AG09309 (cell line): ENCODE measurements at regions not wholly inside any gene's neighbourhood (a gene's known extent, or its start where the extent isn't known, plus 50 kb on each side); places are given as distances from the start of the nearest gene placed in this dataset.

ENCODE experiments used
- DNase-seq: peaks from one replicate; pipeline ENCODE4 v3.0.0-alpha.2; 2010; ENCODE audit warnings: low read depth
- H3K4me3 ChIP-seq: 2 replicates; pipeline ENCODE4 v1.5.1; 2011; ENCODE audit warnings: mild to moderate bottlenecking, low read depth, low read length, moderate library complexity; ENCODE audit not compliant: control insufficient read depth
- CTCF ChIP-seq: IDR thresholded peaks from 2 replicates; pipeline ENCODE4 v1.5.1; 2011; ENCODE audit warnings: mild to moderate bottlenecking, low read depth, low read length, inconsistent platforms; ENCODE audit not compliant: insufficient read depth, control insufficient read depth; ENCODE audit errors: missing control alignments

- no peak overlapping the region for H3K4me3 ChIP-seq
- TF ChIP-seq CTCF = no peak
- DNase-seq = no peak
These were observed 154.1 kb upstream of the MIR17HG start for GRCh38 chr13:91193358-91193757.

GRCh38 chr13:91195789-91196188, 151.7 kb upstream of the MIR17HG start:
- TF ChIP-seq CTCF = no peak
- no peak overlapping the region for H3K4me3 ChIP-seq
- DNase-seq = no peak

DNA sequence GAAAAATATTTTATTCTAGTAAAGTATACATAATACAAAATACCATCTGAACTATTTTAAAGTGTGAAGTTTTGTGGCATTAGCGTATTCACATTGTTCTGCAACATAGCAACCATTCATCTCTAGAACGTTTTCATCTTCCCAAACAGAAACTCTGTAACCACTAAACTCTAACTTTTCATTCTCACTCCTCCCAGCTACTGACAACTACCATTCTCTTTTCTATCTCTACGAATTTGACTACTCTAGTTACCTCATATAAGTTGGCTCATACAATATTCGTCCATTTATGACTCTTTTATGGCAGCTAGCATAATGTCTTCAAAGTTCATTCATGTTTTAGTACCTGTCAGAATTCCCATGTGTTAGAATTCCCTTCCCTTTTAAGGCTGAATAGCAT, 150.5 kb upstream of the MIR17HG start:
- no peak overlapping the region for H3K4me3 ChIP-seq
- no peak for TF ChIP-seq CTCF
- DNase-seq = no peak

GRCh38 chr13:91199866-91200265, 147.6 kb upstream of the MIR17HG start:
- TF ChIP-seq CTCF = no peak
- no peak for DNase-seq
- no peak overlapping the region for H3K4me3 ChIP-seq

DNA sequence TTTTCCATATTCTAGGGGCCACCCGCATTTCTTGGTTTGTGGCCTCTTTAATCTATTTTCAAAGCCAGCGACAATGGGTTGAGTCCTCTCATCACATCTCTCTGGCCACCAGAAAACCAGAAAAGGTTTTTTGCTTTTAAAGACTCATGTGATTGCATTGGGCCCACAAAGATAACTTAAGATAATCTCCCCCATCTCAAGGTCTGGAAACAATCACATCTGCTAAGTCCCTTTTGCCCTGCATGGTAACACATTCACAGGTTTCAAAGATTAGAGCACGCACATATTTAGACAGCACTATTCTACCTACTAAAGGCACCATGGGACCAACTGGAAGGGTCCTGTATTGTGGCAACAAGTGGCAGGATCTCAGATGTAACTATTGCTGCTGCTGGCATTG, 147.0 kb upstream of the MIR17HG start:
- no peak overlapping the region for H3K4me3 ChIP-seq
- DNase-seq = no peak
- TF ChIP-seq CTCF = no peak

DNA sequence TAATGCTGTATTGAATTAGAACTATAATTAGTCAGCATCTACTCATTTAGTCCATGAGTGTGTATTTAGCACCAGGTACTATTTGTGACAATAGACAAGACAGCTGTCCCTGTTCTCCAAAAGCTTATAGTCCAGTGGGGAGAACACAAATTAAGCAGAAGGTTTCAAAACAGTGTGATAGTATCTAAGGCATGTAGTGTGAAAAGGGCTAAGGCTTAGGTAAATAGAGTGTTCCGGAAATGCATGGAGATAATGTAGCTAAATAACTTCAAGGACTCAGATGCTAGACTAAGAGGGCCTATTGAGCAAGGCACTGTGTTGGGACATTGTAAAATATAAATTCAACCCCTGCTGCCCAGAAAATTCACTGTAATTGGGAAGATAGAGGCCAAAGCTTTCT, 144.1 kb upstream of the MIR17HG start:
- no peak for DNase-seq
- no peak for TF ChIP-seq CTCF
- H3K4me3 ChIP-seq = no peak overlapping the region

DNA sequence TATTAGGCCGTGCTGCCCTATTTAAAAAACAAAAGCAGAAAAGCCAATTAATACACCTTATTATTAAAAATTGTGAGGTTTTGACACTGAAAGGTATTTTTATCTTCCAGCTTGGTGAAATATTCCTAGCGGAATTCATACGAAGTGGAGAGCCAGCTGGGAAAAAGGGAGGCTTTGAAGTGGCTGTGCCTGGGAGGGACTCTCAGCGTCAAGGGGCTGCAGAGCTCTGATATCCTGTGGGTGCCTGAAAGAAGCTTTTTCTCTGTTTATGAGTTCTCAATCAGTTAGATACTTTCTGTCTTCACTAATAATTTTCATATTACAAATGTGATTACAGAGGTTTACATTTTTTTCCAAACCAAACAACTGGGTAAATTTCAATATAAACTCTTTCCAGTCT, 140.2 kb upstream of the MIR17HG start:
- no peak for TF ChIP-seq CTCF
- no peak overlapping the region for H3K4me3 ChIP-seq
- no peak for DNase-seq
